Panc1 (cell line): ENCODE measurements at regions not wholly inside any gene's neighbourhood (a gene's known extent, or its start where the extent isn't known, plus 50 kb on each side); places are given as distances from the start of the nearest gene placed in this dataset.

Experiments used
- ATAC-seq: fragments of 200-7000 bp; cut with Tn5 transposase; 2 replicates; pipeline ENCODE4 v1.9.1; 2020; ENCODE audit warnings: mild to moderate bottlenecking, moderate library complexity
- BruUV-seq: library from RNA; stranded (reverse); fragments of 400-500 nt; replicated peaks from 2 replicates; lab custom pipeline; 2021; lab: Mats Ljungman, UMichigan
- CTCF ChIA-PET: fragments of 300-600 bp; sonication (Branson Sonifier 250); formaldehyde crosslinking; loops from one replicate; lab custom pipeline; 2022; ENCODE audit warnings: antibody characterized with exemption; lab: Charles Lee
- POLR2A ChIA-PET: fragments of 300-600 bp; sonication (Branson Sonifier 250); formaldehyde crosslinking; loops from one replicate; lab custom pipeline; 2022; ENCODE audit warnings: antibody characterized with exemption; lab: Charles Lee
- DNase-seq: peaks from one replicate; pipeline ENCODE4 v3.0.0-alpha.2; 2010; ENCODE audit warnings: low read depth, low spot score
- H3K27ac ChIP-seq: 2 replicates; pipeline ENCODE4 v1.5.1; 2011; ENCODE audit warnings: mild to moderate bottlenecking, low read length, inconsistent platforms
- H3K27me3 ChIP-seq: fragments of 200-500 bp; sonication (Bioruptor generic); 2 replicates; pipeline ENCODE4 v1.6.0; 2014; ENCODE audit warnings: low read length, inconsistent platforms; ENCODE audit not compliant: control insufficient read depth, insufficient read depth
- H3K36me3 ChIP-seq: fragments of 200-500 bp; sonication (Bioruptor generic); 2 replicates; pipeline ENCODE4 v1.5.1; 2014; ENCODE audit warnings: inconsistent platforms, mild to moderate bottlenecking, low read length, moderate library complexity; ENCODE audit not compliant: control insufficient read depth, insufficient read depth
- H3K4me1 ChIP-seq: 2 replicates; pipeline ENCODE4 v1.5.1; 2011; ENCODE audit warnings: inconsistent platforms, mild to moderate bottlenecking, low read length, moderate library complexity; ENCODE audit not compliant: control insufficient read depth, insufficient read depth
- H3K4me3 ChIP-seq, 2 experiments: 2 replicates each; pipeline ENCODE4 v1.5.1; 2011 to 2012; ENCODE audit warnings: low read depth in 2 of 2, low read length in 2 of 2, mild to moderate bottlenecking in 2 of 2, inconsistent platforms in 1 of 2, moderate library complexity in 1 of 2
- H3K9me3 ChIP-seq: fragments of 200-500 bp; sonication (Bioruptor generic); 2 replicates; pipeline ENCODE4 v1.5.1; 2014; ENCODE audit warnings: low read depth, mild to moderate bottlenecking, inconsistent platforms, low read length, moderate library complexity; ENCODE audit not compliant: control insufficient read depth, insufficient read depth
- CTCF ChIP-seq: fragments of 450-650 bp; IDR thresholded peaks from 2 replicates; pipeline ENCODE4 v1.5.1; 2017; ENCODE audit warnings: mild to moderate bottlenecking
- POLR2AphosphoS5 ChIP-seq: IDR thresholded peaks from 2 replicates; pipeline ENCODE4 v1.6.1; 2012; ENCODE audit warnings: mild to moderate bottlenecking, low read depth, low read length, moderate library complexity
- REST ChIP-seq, 2 experiments: IDR thresholded peaks; 2 replicates each; pipeline ENCODE4 v1.6.1; 2011 to 2012; ENCODE audit warnings: low read depth in 2 of 2, control low read depth in 1 of 2, low read length in 1 of 2, mild to moderate bottlenecking in 1 of 2, moderate library complexity in 1 of 2; ENCODE audit not compliant: insufficient read depth in 1 of 2
- SIN3A ChIP-seq: IDR thresholded peaks from 2 replicates; pipeline ENCODE4 v1.6.1; 2012; ENCODE audit warnings: low read depth, mild to moderate bottlenecking, low read length, moderate library complexity, borderline replicate concordance; ENCODE audit not compliant: insufficient read depth
- TCF7L2 ChIP-seq: IDR thresholded peaks from 2 replicates; pipeline ENCODE4 v1.6.1; 2011; ENCODE audit warnings: mild to moderate bottlenecking, low read depth, low read length, inconsistent platforms
- in situ Hi-C: cut with HindIII; loops from 2 replicates; pipeline ENCODE4 v1.10.0; 2016; ENCODE audit warnings: low sequenced_read_pairs, low pct_unique_long_range_greater_than_20kb
- intact Hi-C: fragments of 100-400 bp; cut with micrococcal nuclease; formaldehyde crosslinking; loops from one replicate; pipeline ENCODE4 v1.10.0; 2022; ENCODE audit not compliant: unreplicated experiment

DNA sequence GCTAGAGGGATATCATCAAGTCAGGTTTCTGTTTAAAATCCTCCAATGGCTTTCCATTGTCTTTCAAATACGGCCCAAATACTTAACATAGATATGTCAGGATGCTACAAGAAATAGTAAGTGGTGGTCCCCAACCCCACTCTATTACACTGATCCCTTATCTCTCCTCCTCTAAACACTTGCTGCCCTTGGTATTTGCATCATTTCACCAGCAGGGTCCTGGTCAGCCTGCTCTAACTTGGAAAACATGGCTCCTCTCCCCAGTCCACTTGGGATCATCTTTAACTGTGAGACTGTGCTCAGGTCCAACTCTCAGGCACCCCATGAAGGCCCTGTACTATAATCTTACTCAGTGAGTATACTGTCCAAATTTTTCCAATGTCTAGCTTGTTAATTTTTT, 53.8 kb upstream of the GSAP start:
- no peak for DNase-seq
- no peak for ATAC-seq
- Histone ChIP-seq H3K4me1 (no peaks in the 10 kb centered on the region), H3K36me3 (no peaks in the 10 kb centered on the region), H3K9me3 (no peaks in the 10 kb centered on the region), H3K4me3 (no peak overlapping the region), H3K27ac (no peak overlapping the region), H3K27me3 (no peaks in the 10 kb centered on the region)
- no peak for TF ChIP-seq REST (IDR thresholded peaks at IDR 0.05; ENCODE audit: insufficient read depth in 1 of 2, low read depth in 2 of 2, low read length in 1 of 2)
- no peak for TF ChIP-seq SIN3A
- TF ChIP-seq CTCF, result no peak
- TF ChIP-seq TCF7L2, result no peak
- TF ChIP-seq POLR2AphosphoS5, result no peak
- intact Hi-C loops, result no loop called here
- in situ Hi-C loops, result no loop called here
- ChIA-PET POLR2A (no interaction called here), CTCF (interaction anchor here (0.6 kb wide), 1 partner anchor 124 kb away, joined by 3 read pairs; no protein-coding TSS in a partner anchor)
- BruUV-seq, result no TSS peak

DNA sequence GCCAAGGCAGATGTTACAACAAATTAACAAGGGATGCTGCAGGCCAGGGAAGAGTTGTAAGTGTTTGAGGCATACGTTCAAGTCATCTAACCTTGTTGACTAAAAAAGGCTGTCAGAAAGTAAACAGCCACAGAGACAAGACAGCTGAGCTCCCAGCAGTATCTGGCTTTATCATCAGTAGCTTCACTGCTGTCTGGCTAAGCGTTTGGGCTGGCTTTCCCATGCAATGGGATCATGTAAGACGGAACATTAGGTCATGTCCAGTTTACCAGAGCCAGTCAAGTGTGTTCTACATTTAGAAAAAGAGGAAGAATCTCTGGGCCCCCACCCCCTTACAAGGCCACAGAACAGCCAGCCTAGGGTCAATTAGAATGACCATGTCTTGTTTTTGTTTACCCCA, 51.3 kb upstream of the GSAP start:
- POLR2A ChIA-PET, result no interaction called here
- CTCF ChIA-PET, result no interaction called here
- DNase-seq (no peak), ATAC-seq (no peak)
- TF ChIP-seq CTCF, result no peak
- TF ChIP-seq TCF7L2, result no peak
- TF ChIP-seq POLR2AphosphoS5, result no peak
- Histone ChIP-seq H3K27ac (no peak overlapping the region), H3K9me3 (no peaks in the 10 kb centered on the region), H3K27me3 (peaks cover 3% of the 10 kb centered on the region; the same call in 1 of the 2 replicates), H3K4me3 (no peak overlapping the region), H3K36me3 (no peaks in the 10 kb centered on the region), H3K4me1 (no peaks in the 10 kb centered on the region)
- in situ Hi-C loops (no loop called here), intact Hi-C loops (no loop called here)
- no TSS peak for BruUV-seq
